H1 (cell line): ENCODE measurements at regions not wholly inside any gene's neighbourhood (a gene's known extent, or its start where the extent isn't known, plus 50 kb on each side); places are given as distances from the start of the nearest gene placed in this dataset.

Experiments
- CTCF ChIA-PET: fragments of 300-600 bp; sonication (Branson Sonifier 250); formaldehyde crosslinking; loops from one replicate; lab custom pipeline; 2021; ENCODE audit not compliant: partially characterized antibody; lab: Charles Lee
- POLR2A ChIA-PET: fragments of 300-600 bp; sonication (Branson Sonifier 250); formaldehyde crosslinking; loops from one replicate; lab custom pipeline; 2021; ENCODE audit warnings: inconsistent platforms; ENCODE audit not compliant: partially characterized antibody; lab: Charles Lee
- DNase-seq, 2 experiments: peaks; one replicate each; pipeline versions ENCODE4 v3.0.0 to v3.0.0-alpha.2; 2010 to 2022; ENCODE audit warnings: low spot score in 2 of 2, low read depth in 1 of 2, mixed read lengths in 1 of 2
- FAIRE-seq: peaks from 2 replicates; lab custom pipeline; 2011; peaks lifted over from hg19 to GRCh38; lab: Jason Lieb, UNC
- H2AFZ ChIP-seq: 2 replicates; pipeline ENCODE4 v1.8.1; 2012; ENCODE audit warnings: low read length, inconsistent platforms
- H2AK5ac ChIP-seq: 2 replicates; pipeline ENCODE4 v1.6.1; 2013; ENCODE audit warnings: low read depth, low read length
- H2BK120ac ChIP-seq: replicated peaks from 2 replicates; pipeline ENCODE3; 2013; ENCODE audit warnings: low read depth, low read length, inconsistent platforms
- H2BK12ac ChIP-seq: 2 replicates; pipeline ENCODE4 v1.6.1; 2013; ENCODE audit warnings: low read depth, low read length
- H2BK15ac ChIP-seq: 2 replicates; pipeline ENCODE4 v1.6.1; 2013; ENCODE audit warnings: low read length
- H2BK20ac ChIP-seq: 2 replicates; pipeline ENCODE4 v1.6.1; 2013; ENCODE audit warnings: low read length
- H2BK5ac ChIP-seq: 2 replicates; pipeline ENCODE4 v1.6.1; 2013; ENCODE audit warnings: low read depth, low read length
- H3K14ac ChIP-seq: 2 replicates; pipeline ENCODE4 v1.6.1; 2013; ENCODE audit warnings: inconsistent platforms; ENCODE audit not compliant: insufficient read length
- H3K18ac ChIP-seq: 2 replicates; pipeline ENCODE4 v1.6.1; 2013; ENCODE audit warnings: low read length; ENCODE audit errors: extremely low read depth
- H3K23ac ChIP-seq: 2 replicates; pipeline ENCODE4 v1.6.1; 2013; ENCODE audit warnings: inconsistent platforms; ENCODE audit not compliant: insufficient read length
- H3K23me2 ChIP-seq: 2 replicates; pipeline ENCODE4 v1.6.1; 2013; ENCODE audit warnings: low read depth, low read length
- H3K27ac ChIP-seq: 2 replicates; pipeline ENCODE4 v1.6.1; 2011; ENCODE audit warnings: low read depth, low read length, inconsistent platforms
- H3K27me3 ChIP-seq, 4 experiments: replicated peaks in 1 of 4; 1 replicate in 1 of 4; 2 replicates in 3 of 4; pipeline versions ENCODE4 v1.6.1 to v1.8.1; 2011 to 2013; ENCODE audit warnings: low read length in 3 of 4, mild to moderate bottlenecking in 3 of 4, inconsistent platforms in 2 of 4, mixed read lengths in 2 of 4, moderate library complexity in 1 of 4; ENCODE audit not compliant: control insufficient read depth in 3 of 4, insufficient read depth in 3 of 4; ENCODE audit errors: extremely low read depth in 1 of 4
- H3K36me3 ChIP-seq, 4 experiments: 2 replicates each; pipeline versions ENCODE4 v1.6.1 to v1.8.1; 2011 to 2013; ENCODE audit warnings: mild to moderate bottlenecking in 4 of 4, low read length in 3 of 4, moderate library complexity in 2 of 4, control low read depth in 1 of 4, inconsistent platforms in 1 of 4; ENCODE audit not compliant: insufficient read depth in 4 of 4, control insufficient read depth in 2 of 4
- H3K4ac ChIP-seq: replicated peaks from 2 replicates; pipeline ENCODE3; 2013; ENCODE audit warnings: low read length, low read depth, mixed read lengths, inconsistent platforms; ENCODE audit not compliant: insufficient read length
- H3K4me1 ChIP-seq, 4 experiments: replicated peaks in 1 of 4; 1 replicate in 1 of 4; 2 replicates in 3 of 4; pipeline versions ENCODE4 v1.6.1 to v1.8.1; 2011 to 2013; ENCODE audit warnings: low read length in 3 of 4, inconsistent platforms in 2 of 4, mixed read lengths in 1 of 4; ENCODE audit not compliant: insufficient read depth in 4 of 4, control insufficient read depth in 3 of 4
- H3K4me2 ChIP-seq, 2 experiments: 2 replicates each; pipeline versions ENCODE4 v1.6.1 to v1.8.1; 2011 to 2013; ENCODE audit warnings: low read depth in 2 of 2, low read length in 2 of 2, control low read depth in 1 of 2, inconsistent platforms in 1 of 2, mild to moderate bottlenecking in 1 of 2; ENCODE audit not compliant: insufficient read depth in 1 of 2
- H3K4me3 ChIP-seq, 4 experiments: fragments of 200-600, 300-600 bp in 1 of 4; sonication (generic), shearing (Covaris generic), sonication (Bioruptor Twin) in 1 of 4; 2 replicates each; pipeline versions ENCODE4 v1.5.1 to v1.8.1; 2011 to 2016; ENCODE audit warnings: low read length in 4 of 4, low read depth in 3 of 4, control low read depth in 2 of 4, inconsistent platforms in 2 of 4, mild to moderate bottlenecking in 2 of 4, mixed read lengths in 1 of 4, moderate library complexity in 1 of 4; ENCODE audit not compliant: insufficient read depth in 2 of 4; ENCODE audit errors: extremely low read depth in 1 of 4
- H3K56ac ChIP-seq: replicated peaks from 2 replicates; pipeline ENCODE3; 2013; ENCODE audit warnings: low read depth, mild to moderate bottlenecking, mixed read lengths, low read length, inconsistent platforms; ENCODE audit not compliant: insufficient read length
- H3K79me1 ChIP-seq: 2 replicates; pipeline ENCODE4 v1.6.1; 2013; ENCODE audit warnings: low read depth, low read length, control low read depth
- H3K79me2 ChIP-seq, 2 experiments: 2 replicates each; pipeline versions ENCODE4 v1.6.1 to v1.8.1; 2012 to 2013; ENCODE audit warnings: low read length in 2 of 2, mild to moderate bottlenecking in 2 of 2, inconsistent platforms in 1 of 2; ENCODE audit not compliant: insufficient read depth in 2 of 2, control insufficient read depth in 1 of 2
- H3K9ac ChIP-seq, 4 experiments: replicated peaks in 1 of 4; 1 replicate in 1 of 4; 2 replicates in 3 of 4; pipeline versions ENCODE4 v1.6.1 to v1.8.1; 2011 to 2013; ENCODE audit warnings: low read depth in 3 of 4, low read length in 3 of 4, control low read depth in 2 of 4, mild to moderate bottlenecking in 2 of 4, moderate library complexity in 2 of 4, inconsistent platforms in 1 of 4; ENCODE audit errors: extremely low read depth in 1 of 4
- H3K9me3 ChIP-seq, 2 experiments: 2 replicates each; pipeline versions ENCODE4 v1.6.1 to v1.8.1; 2012 to 2013; ENCODE audit warnings: mild to moderate bottlenecking in 2 of 2, moderate library complexity in 2 of 2, control low read depth in 1 of 2, inconsistent platforms in 1 of 2, low read depth in 1 of 2, low read length in 1 of 2, mixed read lengths in 1 of 2; ENCODE audit not compliant: insufficient read depth in 2 of 2
- H4K20me1 ChIP-seq, 2 experiments: replicated peaks in 1 of 2; 2 replicates each; pipeline versions ENCODE3 to v1.8.1; 2011 to 2013; ENCODE audit warnings: inconsistent platforms in 2 of 2, low read length in 2 of 2, mild to moderate bottlenecking in 1 of 2; ENCODE audit not compliant: insufficient read depth in 2 of 2, control insufficient read depth in 1 of 2
- H4K5ac ChIP-seq: 2 replicates; pipeline ENCODE4 v1.6.1; 2013; ENCODE audit warnings: low read length, low read depth, mixed read lengths, inconsistent platforms; ENCODE audit not compliant: insufficient read length
- H4K8ac ChIP-seq: 2 replicates; pipeline ENCODE4 v1.8.0; 2013; ENCODE audit warnings: mild to moderate bottlenecking, moderate library complexity, low read length, inconsistent platforms; ENCODE audit not compliant: insufficient read depth; ENCODE audit errors: extremely low read depth
- H4K91ac ChIP-seq: replicated peaks from 2 replicates; pipeline ENCODE3; 2013; ENCODE audit warnings: low read length, mixed read lengths, inconsistent platforms; ENCODE audit not compliant: insufficient read length
- GABPA ChIP-seq: IDR thresholded peaks from 2 replicates; pipeline ENCODE4 v1.6.1; 2011; ENCODE audit warnings: mild to moderate bottlenecking, low read length, moderate library complexity, borderline replicate concordance; ENCODE audit not compliant: insufficient read depth
- HDAC6 ChIP-seq: IDR thresholded peaks from one replicate; pipeline ENCODE4 v1.7.1; 2012; ENCODE audit warnings: low read depth, mild to moderate bottlenecking, inconsistent platforms, low read length, moderate library complexity
- JUND ChIP-seq: IDR thresholded peaks from 2 replicates; pipeline ENCODE4 v1.6.1; 2011; ENCODE audit warnings: mild to moderate bottlenecking, improper control_type of control experiment, low read length
- RAD21 ChIP-seq, 2 experiments: IDR thresholded peaks in 1 of 2; conservative IDR thresholded peaks in 1 of 2; 2 replicates each; pipeline ENCODE4 v1.6.1; 2011; ENCODE audit warnings: low read depth in 2 of 2, low read length in 2 of 2, improper control_type of control experiment in 1 of 2, inconsistent platforms in 1 of 2, mild to moderate bottlenecking in 1 of 2, moderate library complexity in 1 of 2
- SIN3A ChIP-seq, 2 experiments: IDR thresholded peaks in 1 of 2; conservative IDR thresholded peaks in 1 of 2; 2 replicates each; pipeline ENCODE4 v1.6.1; 2011 to 2012; ENCODE audit warnings: low read length in 2 of 2, improper control_type of control experiment in 1 of 2, low read depth in 1 of 2, mild to moderate bottlenecking in 1 of 2
- SIRT6 ChIP-seq: IDR thresholded peaks from one replicate; pipeline ENCODE4 v1.7.1; 2012; ENCODE audit warnings: low read length, inconsistent platforms
- SIX5 ChIP-seq: IDR thresholded peaks from 2 replicates; pipeline ENCODE4 v1.6.1; 2011; ENCODE audit warnings: mild to moderate bottlenecking, low read depth, low read length
- TAF1 ChIP-seq: IDR thresholded peaks from 2 replicates; pipeline ENCODE4 v1.6.1; 2011; ENCODE audit warnings: mild to moderate bottlenecking, low read depth, low read length
- WGBS, 2 experiments: shearing (Covaris generic) in 1 of 2; methylation state at CpG; one replicate each; pipeline versions ENCODE4 v1.1.6 to v1.1.7; 2013 to 2015; ENCODE audit warnings: low lambda C conversion rate in 2 of 2, mixed read lengths in 2 of 2, inconsistent platforms in 1 of 2, low coverage in 1 of 2, missing lambda C conversion rate in 1 of 2; ENCODE audit not compliant: insufficient replicate concordance in 2 of 2, insufficient coverage in 1 of 2, insufficient read length in 1 of 2; ENCODE audit errors: extremely low coverage in 1 of 2, missing lambda C conversion rate in 1 of 2; 5-methylcytosine and 5-hydroxymethylcytosine counted together
- TF ChIP-seq, protein P1 (sequence below): IDR thresholded peaks from 2 replicates; pipeline ENCODE4 v1.6.1; 2012; ENCODE audit warnings: inconsistent platforms

- H2BK12ac ChIP-seq: no peak overlapping the region; the same call in 1 of the 2 replicates
- peak overlapping the region; percentile 57; the same call in 1 of the 2 replicates for H4K8ac ChIP-seq
- H3K79me2 ChIP-seq: no peaks in the 10 kb centered on the region
- FAIRE-seq (no peak), DNase-seq (peak in 1 of 2 experiments; percentile 10)
- no peak overlapping the region for H3K9ac ChIP-seq
- no peak overlapping the region for H3K56ac ChIP-seq
- H3K27me3 ChIP-seq: no peaks in the 10 kb centered on the region
- H3K9me3 ChIP-seq: no peaks in the 10 kb centered on the region; a peak in 1 of 4 replicates
- H3K23ac ChIP-seq: no peak overlapping the region
- no peak overlapping the region for H3K27ac ChIP-seq
- H2AFZ ChIP-seq: peak overlapping the region; percentile 51; the same call in 1 of the 2 replicates
- H3K36me3 ChIP-seq: no peaks in the 10 kb centered on the region
- no peak overlapping the region for H2BK20ac ChIP-seq
- no peaks in the 10 kb centered on the region for H3K23me2 ChIP-seq
- H2BK5ac ChIP-seq: no peak overlapping the region
- POLR2A ChIA-PET: no interaction called here
- H3K14ac ChIP-seq: no peak overlapping the region
- no peak overlapping the region for H2BK15ac ChIP-seq
- H2BK120ac ChIP-seq: no peak overlapping the region
- H4K91ac ChIP-seq: no peak overlapping the region
- H3K79me1 ChIP-seq: no peaks in the 10 kb centered on the region
- H4K5ac ChIP-seq: no peak overlapping the region
- H3K4me2 ChIP-seq: no peak overlapping the region
- CTCF ChIA-PET: interaction anchor here (1.0 kb wide), 1 partner anchor 205 kb away, joined by 3 read pairs; no protein-coding TSS in a partner anchor
- no peak overlapping the region for H3K4ac ChIP-seq
- no peak overlapping the region for H2AK5ac ChIP-seq
- H4K20me1 ChIP-seq: no peaks in the 10 kb centered on the region
- H3K18ac ChIP-seq: no peak overlapping the region
- peaks cover 0 to 5% (median 1%) of the 10 kb centered on the region in 4 experiments; a peak in 2 of 7 replicates for H3K4me1 ChIP-seq
- WGBS, 2 experiments: 87% methylated on average over 9 of the region's 9 CpGs; no CpG with 5 or more reads in 1 of the 2 experiments
- no peak overlapping the region for H3K4me3 ChIP-seq
- TF ChIP-seq GABPA (no peak), HDAC6 (no peak), SIN3A (conservative IDR thresholded peaks at IDR 0.05 in 1 of 2, IDR thresholded peaks at IDR 0.05 in 1 of 2; ENCODE audit: low read depth in 1 of 2, low read length in 2 of 2) (no peak), TAF1 (no peak), RAD21 (IDR thresholded peaks at IDR 0.05 in 1 of 2, conservative IDR thresholded peaks at IDR 0.05 in 1 of 2; ENCODE audit: low read depth in 2 of 2, low read length in 2 of 2) (no peak), SIX5 (no peak), JUND (no peak), SIRT6 (no peak)
- TF ChIP-seq, protein P1, sequence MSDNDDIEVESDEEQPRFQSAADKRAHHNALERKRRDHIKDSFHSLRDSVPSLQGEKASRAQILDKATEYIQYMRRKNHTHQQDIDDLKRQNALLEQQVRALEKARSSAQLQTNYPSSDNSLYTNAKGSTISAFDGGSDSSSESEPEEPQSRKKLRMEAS: no peak
Observed at GRCh38 chr4:181548873-181549575, 694.2 kb upstream of the TENM3 start.
